ENCODE measurements at regions not wholly inside any gene's neighbourhood (a gene's known extent, or its start where the extent isn't known, plus 50 kb on each side); places are given as distances from the start of the nearest gene placed in this dataset.
"Not testable (repeated sequence)": the region's sequence is repeated elsewhere in the genome, so short reads cannot be mapped to it uniquely, and the experiment has no call there.

DNA sequence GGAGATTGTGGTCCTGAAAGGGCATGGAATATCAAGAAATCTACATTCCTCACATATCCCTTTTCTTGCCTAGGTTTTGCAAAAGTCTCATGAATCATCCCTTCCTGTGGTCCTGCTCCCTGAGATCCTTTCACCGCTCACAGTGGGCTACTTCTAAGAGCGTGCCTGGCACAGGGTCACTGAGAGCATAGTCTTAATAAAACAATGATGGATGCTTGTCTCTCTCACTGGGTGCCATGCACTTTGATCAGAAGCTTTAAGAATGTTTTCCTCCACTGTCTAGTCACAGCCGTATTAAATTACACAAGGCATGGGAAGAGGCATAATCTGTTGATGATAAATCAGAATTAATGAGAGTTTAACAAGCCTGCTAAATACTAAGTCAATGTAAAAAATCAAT is 269.7 kb upstream of the ATP10A start:
- ChIA-PET POLR2A (no interaction called here), CTCF (no interaction called here)
- intact Hi-C loops (cut with DNase I, micrococcal nuclease) = no loop called here
- DNase-seq (no peak), ATAC-seq (no peak)
- peaks cover 31% of the 10 kb centered on the region for H3K27me3 Mint-ChIP-seq
- no peaks in the 10 kb centered on the region for H3K36me3 Mint-ChIP-seq (ENCODE audit: low read depth)
- no peak overlapping the region for H3K4me3 Mint-ChIP-seq
- no peaks in the 10 kb centered on the region for H3K9me3 Mint-ChIP-seq (ENCODE audit: low read depth)
- H3K4me1 Mint-ChIP-seq = no peaks in the 10 kb centered on the region
- no peak overlapping the region for H3K27ac Mint-ChIP-seq

DNA sequence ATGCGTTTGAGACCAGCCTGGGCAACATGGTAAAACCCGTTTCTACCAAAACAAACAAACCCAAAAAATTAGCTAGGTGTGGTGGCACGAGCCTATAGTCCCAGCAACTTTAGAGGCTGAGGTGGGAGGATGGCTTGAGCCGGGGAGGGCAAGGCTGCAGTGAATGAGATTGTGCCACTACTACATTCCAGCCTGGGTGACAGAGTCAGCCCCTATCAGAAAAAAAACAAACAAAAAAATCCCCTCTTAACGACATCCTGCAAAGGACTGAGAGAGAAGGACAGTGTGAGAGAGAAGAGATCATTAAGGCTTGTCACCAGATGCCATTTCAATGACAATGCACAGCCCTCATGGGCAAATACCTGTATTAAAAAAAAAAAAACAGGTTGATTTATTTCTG is 266.7 kb upstream of the ATP10A start:
- CTCF ChIA-PET = interaction anchor here (0.7 kb wide), 1 partner anchor 18 kb away, joined by 3 read pairs; no protein-coding TSS in a partner anchor
- H3K4me3 Mint-ChIP-seq = no peak overlapping the region
- POLR2A ChIA-PET = no interaction called here
- DNase-seq (no peak), ATAC-seq (no peak)
- no peaks in the 10 kb centered on the region for H3K4me1 Mint-ChIP-seq
- no peak overlapping the region for H3K27ac Mint-ChIP-seq
- H3K9me3 Mint-ChIP-seq (ENCODE audit: low read depth) = no peaks in the 10 kb centered on the region
- intact Hi-C loops (cut with DNase I, micrococcal nuclease) = no loop called here
- H3K27me3 Mint-ChIP-seq = peaks cover 30% of the 10 kb centered on the region
- H3K36me3 Mint-ChIP-seq (ENCODE audit: low read depth) = no peaks in the 10 kb centered on the region

DNA sequence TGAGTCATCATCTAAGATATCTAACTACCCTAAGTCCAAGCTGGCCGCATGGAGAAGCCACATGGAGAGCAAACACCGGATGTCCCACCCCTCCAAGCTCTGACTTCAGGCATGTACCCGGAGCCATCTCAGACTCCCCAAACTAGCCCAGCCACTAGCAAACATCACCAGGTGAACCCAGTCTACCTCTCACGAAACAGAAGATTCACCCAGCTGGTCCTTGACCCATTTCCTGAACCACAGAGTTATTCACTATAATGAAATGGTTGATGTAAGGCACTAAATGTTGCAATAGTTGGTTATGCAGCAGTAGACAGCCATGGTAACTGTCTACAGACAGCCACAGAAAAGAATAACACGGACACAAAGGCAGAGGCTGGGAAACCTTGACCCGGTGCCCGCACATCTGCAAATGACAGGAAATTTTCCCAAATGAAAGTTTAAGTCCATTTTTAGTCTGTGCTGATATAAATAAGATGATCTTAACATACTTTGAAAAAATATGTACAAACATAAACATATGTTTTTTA is 265.5 kb upstream of the ATP10A start:
- H3K9me3 Mint-ChIP-seq (ENCODE audit: low read depth) = no peaks in the 10 kb centered on the region
- CTCF ChIA-PET = interaction anchor here (0.7 kb wide), 1 partner anchor 24 kb away, joined by 3 read pairs; no protein-coding TSS in a partner anchor
- intact Hi-C loops (cut with DNase I, micrococcal nuclease) = no loop called here
- DNase-seq (no peak), ATAC-seq (no peak)
- H3K4me1 Mint-ChIP-seq = no peaks in the 10 kb centered on the region
- no peaks in the 10 kb centered on the region for H3K36me3 Mint-ChIP-seq (ENCODE audit: low read depth)
- peaks cover 27% of the 10 kb centered on the region for H3K27me3 Mint-ChIP-seq
- POLR2A ChIA-PET = no interaction called here
- no peak overlapping the region for H3K27ac Mint-ChIP-seq
- H3K4me3 Mint-ChIP-seq = no peak overlapping the region

DNA sequence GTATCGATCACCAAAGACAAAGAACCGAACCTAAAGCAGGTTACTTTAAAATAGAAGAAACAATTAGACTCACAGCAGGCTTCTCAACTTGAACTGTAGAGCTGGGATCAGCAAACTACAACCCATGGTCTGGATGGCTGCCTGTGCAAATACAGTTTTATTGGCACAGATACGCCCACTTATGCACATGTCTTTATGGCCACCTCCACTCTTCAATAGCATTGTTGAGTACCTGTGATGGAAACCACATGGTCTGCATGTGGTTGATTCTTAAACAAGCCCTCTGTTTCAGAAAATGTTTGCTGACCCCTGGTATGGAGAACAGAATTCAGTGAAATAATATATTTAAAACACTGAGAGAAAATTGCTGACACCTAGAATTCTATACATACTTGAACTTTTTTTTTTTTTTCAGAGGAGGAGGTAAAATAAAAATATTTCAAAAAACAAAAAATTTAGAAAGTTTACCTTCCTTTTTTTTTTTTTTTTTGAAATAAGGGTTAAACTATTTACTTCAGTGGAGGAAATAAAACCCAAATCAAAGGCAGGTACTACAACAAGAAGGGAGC is 263.8 kb upstream of the ATP10A start:
- Mint-ChIP-seq H3K9me3 (ENCODE audit: low read depth) (no peaks in the 10 kb centered on the region), H3K4me1 (no peaks in the 10 kb centered on the region), H3K27me3 (peaks cover 18% of the 10 kb centered on the region), H3K27ac (no peak overlapping the region), H3K4me3 (no peak overlapping the region), H3K36me3 (ENCODE audit: low read depth) (no peaks in the 10 kb centered on the region)
- CTCF ChIA-PET = no interaction called here
- ATAC-seq = no peak
- POLR2A ChIA-PET = no interaction called here
- DNase-seq = no peak
- intact Hi-C loops (cut with DNase I, micrococcal nuclease) = no loop called here

DNA sequence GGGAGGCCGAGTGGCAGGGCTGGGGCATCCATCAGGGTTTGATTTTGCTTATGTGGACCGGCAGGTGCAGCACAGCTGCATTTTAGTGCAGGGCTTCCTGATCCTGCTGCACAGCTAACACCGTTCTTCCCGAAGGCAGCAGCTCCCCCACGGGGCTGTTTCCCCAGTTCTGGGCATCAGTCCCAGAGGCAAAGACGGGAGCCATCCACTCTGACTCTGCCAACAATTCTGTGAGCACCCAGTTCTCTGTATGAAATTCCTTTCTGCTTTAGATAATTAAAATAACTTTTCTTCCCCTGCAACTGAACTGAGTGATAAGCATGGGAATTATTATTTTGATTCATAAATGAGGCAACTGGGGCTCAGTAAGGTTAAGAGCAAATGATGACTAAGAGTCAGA is 262.9 kb upstream of the ATP10A start:
- H3K27me3 Mint-ChIP-seq = peaks cover 15% of the 10 kb centered on the region
- CTCF ChIA-PET = no interaction called here
- POLR2A ChIA-PET = no interaction called here
- H3K4me1 Mint-ChIP-seq = no peaks in the 10 kb centered on the region
- DNase-seq = no peak
- no peak overlapping the region for H3K27ac Mint-ChIP-seq
- no peaks in the 10 kb centered on the region for H3K9me3 Mint-ChIP-seq (ENCODE audit: low read depth)
- intact Hi-C loops (cut with DNase I, micrococcal nuclease) = no loop called here
- H3K36me3 Mint-ChIP-seq (ENCODE audit: low read depth) = no peaks in the 10 kb centered on the region
- no peak for ATAC-seq
- H3K4me3 Mint-ChIP-seq = no peak overlapping the region

DNA sequence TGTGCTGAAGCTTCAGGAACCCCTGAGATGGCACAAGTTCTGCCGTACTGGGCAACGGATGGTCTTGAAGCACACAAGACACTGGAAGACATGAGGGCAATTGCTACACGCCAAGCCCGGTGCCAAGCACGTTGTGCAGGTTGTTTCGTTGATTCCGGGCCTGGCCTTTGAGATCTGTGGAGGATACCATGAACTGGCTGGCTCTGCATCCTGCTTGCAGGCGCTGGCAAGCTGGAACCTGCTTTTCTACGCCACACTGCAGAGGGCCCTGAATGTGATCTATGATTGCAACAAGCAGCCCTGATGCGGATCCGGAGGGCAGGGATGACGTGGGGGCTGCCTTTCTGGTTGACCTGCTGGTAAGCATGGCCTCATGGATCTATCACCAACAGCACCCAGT is 262.5 kb upstream of the ATP10A start:
- Mint-ChIP-seq H3K36me3 (ENCODE audit: low read depth) (no peaks in the 10 kb centered on the region), H3K27ac (no peak overlapping the region), H3K4me1 (no peaks in the 10 kb centered on the region), H3K4me3 (no peak overlapping the region), H3K27me3 (peaks cover 15% of the 10 kb centered on the region), H3K9me3 (ENCODE audit: low read depth) (no peaks in the 10 kb centered on the region)
- DNase-seq = no peak
- no peak for ATAC-seq
- ChIA-PET CTCF (no interaction called here), POLR2A (no interaction called here)
- intact Hi-C loops (cut with DNase I, micrococcal nuclease) = no loop called here

DNA sequence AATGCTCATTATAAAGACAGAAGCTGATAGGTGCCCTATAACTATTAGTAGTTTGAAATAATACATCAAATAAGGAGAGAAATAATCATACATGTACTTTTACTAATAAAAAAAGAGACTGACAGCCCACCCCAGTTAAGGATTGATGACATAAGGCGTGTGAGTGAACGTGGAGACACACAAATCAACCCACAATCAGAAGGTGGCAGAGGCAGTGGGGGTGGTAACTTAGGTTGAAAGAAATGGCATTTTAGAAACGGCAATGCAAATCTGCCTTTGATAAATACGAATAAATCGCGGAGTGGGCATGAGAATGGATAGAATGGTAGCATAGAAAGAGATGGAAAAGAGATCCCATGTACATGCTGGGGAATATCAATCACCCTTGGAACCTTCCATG is 256.2 kb upstream of the ATP10A start:
- DNase-seq (no peak), ATAC-seq (no peak)
- intact Hi-C loops (cut with DNase I, micrococcal nuclease) = no loop called here
- H3K9me3 Mint-ChIP-seq (ENCODE audit: low read depth) = no peaks in the 10 kb centered on the region
- no peaks in the 10 kb centered on the region for H3K36me3 Mint-ChIP-seq (ENCODE audit: low read depth)
- H3K27ac Mint-ChIP-seq = no peak overlapping the region
- CTCF ChIA-PET = no interaction called here
- H3K4me3 Mint-ChIP-seq = no peak overlapping the region
- no peaks in the 10 kb centered on the region for H3K27me3 Mint-ChIP-seq
- no peaks in the 10 kb centered on the region for H3K4me1 Mint-ChIP-seq
- POLR2A ChIA-PET = no interaction called here

DNA sequence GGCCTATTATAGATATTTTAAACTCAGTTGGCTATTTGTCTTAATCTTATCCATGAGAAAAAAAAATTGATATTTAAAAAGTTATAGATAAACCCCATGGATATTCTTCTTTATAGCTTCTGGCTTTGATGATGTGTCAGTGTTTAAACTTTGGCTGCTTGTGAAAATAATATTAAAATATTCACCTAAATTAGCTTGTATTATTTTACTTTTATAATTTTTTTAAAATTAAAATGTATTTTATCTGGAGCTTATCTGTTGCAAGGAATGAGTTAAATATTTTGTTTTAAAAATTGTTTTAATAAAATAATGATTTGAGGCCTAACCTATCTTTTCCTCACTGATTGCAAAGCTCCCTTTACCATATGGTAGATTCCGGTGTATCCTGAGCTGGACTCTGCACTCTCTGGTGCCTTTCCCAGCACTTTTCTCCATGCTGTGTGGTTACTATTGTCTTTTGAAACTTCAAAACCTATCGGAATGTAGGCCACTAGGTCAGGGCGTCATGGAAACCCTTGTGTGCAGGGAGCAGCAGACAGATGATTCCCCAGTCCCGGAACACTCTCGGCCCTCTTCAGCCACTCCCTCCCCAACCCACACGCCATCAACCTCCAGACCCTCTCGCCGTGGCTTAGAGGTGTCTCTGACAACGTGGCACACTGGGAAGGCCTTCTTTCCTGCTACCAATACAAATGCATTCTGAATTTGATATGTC is 252.3 kb upstream of the ATP10A start:
- intact Hi-C loops (cut with DNase I, micrococcal nuclease) = no loop called here
- H3K4me3 Mint-ChIP-seq = no peak overlapping the region
- H3K4me1 Mint-ChIP-seq = no peaks in the 10 kb centered on the region
- no peaks in the 10 kb centered on the region for H3K27me3 Mint-ChIP-seq
- ChIA-PET CTCF (interaction anchor here (0.9 kb wide), 1 partner anchor 20 kb away, joined by 3 read pairs; no protein-coding TSS in a partner anchor), POLR2A (no interaction called here)
- DNase-seq (no peak), ATAC-seq (no peak)
- no peaks in the 10 kb centered on the region for H3K36me3 Mint-ChIP-seq (ENCODE audit: low read depth)
- H3K27ac Mint-ChIP-seq = no peak overlapping the region
- H3K9me3 Mint-ChIP-seq (ENCODE audit: low read depth) = no peaks in the 10 kb centered on the region

DNA sequence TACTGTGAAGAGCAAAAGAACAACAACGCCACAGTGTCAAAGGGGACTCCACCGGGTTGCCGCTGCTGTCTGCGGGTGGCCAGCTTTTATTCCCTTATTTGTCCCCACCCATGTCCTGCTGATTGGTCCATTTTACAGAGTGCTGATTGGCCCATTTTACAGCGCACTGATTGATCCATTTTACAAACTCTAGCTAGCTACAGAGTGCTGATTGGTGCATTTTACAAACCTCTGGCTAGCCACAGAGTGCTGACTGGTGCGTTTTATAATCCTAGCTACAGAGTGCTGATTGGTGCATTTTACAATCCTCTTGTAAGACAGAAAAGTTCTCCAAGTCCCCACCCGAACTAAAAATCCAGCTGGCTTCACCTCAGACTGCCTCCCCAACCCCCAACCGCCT is 251.0 kb upstream of the ATP10A start:
- H3K9me3 Mint-ChIP-seq (ENCODE audit: low read depth); H3K4me1 Mint-ChIP-seq; DNase-seq; POLR2A ChIA-PET; H3K4me3 Mint-ChIP-seq; intact Hi-C loops (cut with DNase I, micrococcal nuclease); H3K36me3 Mint-ChIP-seq (ENCODE audit: low read depth); CTCF ChIA-PET; ATAC-seq; H3K27ac Mint-ChIP-seq; H3K27me3 Mint-ChIP-seq: not testable (repeated sequence)

DNA sequence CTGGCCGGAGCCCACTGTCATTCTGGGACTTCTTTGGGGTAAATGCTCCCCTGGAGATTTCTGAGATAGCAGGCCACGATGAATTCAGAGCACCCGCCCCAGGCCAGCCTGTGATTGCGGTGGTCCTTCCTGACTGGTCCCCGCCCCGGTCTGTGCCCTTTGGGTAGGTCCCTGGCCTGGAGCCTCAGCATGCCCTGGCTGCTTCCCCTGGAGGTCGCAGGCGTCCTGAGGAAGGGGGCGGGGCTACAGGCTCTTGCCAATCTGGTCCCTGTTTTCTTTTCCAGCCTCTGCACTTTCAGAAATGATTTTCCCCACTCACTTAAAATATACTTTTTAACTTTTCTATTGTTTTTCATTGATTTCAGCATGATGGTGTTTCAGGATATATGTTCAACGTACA is 250.2 kb upstream of the ATP10A start:
- H3K9me3 Mint-ChIP-seq (ENCODE audit: low read depth) = no peaks in the 10 kb centered on the region
- H3K27me3 Mint-ChIP-seq = no peaks in the 10 kb centered on the region
- DNase-seq = no peak
- H3K4me3 Mint-ChIP-seq = no peak overlapping the region
- H3K4me1 Mint-ChIP-seq = no peaks in the 10 kb centered on the region
- ChIA-PET POLR2A (no interaction called here), CTCF (no interaction called here)
- no peaks in the 10 kb centered on the region for H3K36me3 Mint-ChIP-seq (ENCODE audit: low read depth)
- H3K27ac Mint-ChIP-seq = no peak overlapping the region
- no peak for ATAC-seq
- intact Hi-C loops (cut with DNase I, micrococcal nuclease) = no loop called here

DNA sequence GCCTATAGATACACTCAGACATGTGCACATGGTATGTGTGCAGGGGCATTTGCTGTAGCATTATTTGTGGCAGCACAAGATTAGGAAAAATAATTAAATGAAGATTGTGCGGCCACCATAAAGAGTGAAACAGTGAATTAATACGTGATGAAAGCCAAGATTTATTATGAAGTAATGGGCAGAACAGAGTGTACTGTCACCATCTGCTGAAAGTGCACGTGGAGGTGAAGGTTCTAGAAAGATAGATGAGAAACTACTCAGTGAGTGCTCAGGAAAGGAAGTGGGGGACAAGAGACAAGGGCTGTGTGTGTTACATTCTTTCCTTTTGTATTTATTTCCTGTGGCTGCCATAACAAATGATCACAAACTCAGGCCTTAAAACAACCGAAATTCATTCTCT is 246.1 kb upstream of the ATP10A start:
- CTCF ChIA-PET = no interaction called here

DNA sequence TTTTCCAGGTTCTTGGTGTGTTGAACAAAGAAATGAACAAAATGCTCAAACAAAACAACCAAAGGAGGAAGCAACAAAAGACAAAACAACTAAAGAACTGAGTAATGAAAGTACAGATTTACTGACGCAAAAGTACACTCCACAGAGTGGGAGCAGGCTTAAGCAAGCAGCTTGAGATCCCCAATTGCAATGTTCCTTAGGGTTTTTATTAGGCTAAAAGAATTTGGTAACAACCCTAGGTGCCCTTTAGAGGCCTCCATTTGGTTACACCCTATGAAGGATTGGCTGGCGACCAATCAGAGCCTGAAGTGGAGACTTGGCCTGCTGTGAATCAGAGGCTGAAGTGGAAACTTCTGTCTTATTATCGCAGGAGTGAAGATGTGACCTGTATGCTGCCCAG is 243.4 kb upstream of the ATP10A start:
- CTCF ChIA-PET = no interaction called here

More for the DNA sequence above, 246.1 kb upstream of the ATP10A start:
- Mint-ChIP-seq H3K4me1 (no peaks in the 10 kb centered on the region), H3K36me3 (ENCODE audit: low read depth) (no peaks in the 10 kb centered on the region), H3K27me3 (no peaks in the 10 kb centered on the region), H3K27ac (no peak overlapping the region), H3K9me3 (ENCODE audit: low read depth) (no peaks in the 10 kb centered on the region), H3K4me3 (no peak overlapping the region)
- ATAC-seq (no peak), DNase-seq (no peak)
- intact Hi-C loops (cut with DNase I, micrococcal nuclease) = no loop called here
- POLR2A ChIA-PET = no interaction called here

More for the DNA sequence above, 243.4 kb upstream of the ATP10A start:
- Mint-ChIP-seq H3K27me3 (peaks cover 7% of the 10 kb centered on the region), H3K27ac (no peak overlapping the region), H3K4me3 (no peak overlapping the region), H3K4me1 (peaks cover 2% of the 10 kb centered on the region), H3K36me3 (ENCODE audit: low read depth) (no peaks in the 10 kb centered on the region), H3K9me3 (ENCODE audit: low read depth) (no peaks in the 10 kb centered on the region)
- intact Hi-C loops (cut with DNase I, micrococcal nuclease) = no loop called here
- ATAC-seq (no peak), DNase-seq (no peak)
- POLR2A ChIA-PET = no interaction called here

Data from activated CD4-positive, alpha-beta T cell treated with anti-CD3 and anti-CD28 coated beads for 36 hours (primary cell).